GM18907 (cell line): ENCODE measurements at regions not wholly inside any gene's neighbourhood (a gene's known extent, or its start where the extent isn't known, plus 50 kb on each side); places are given as distances from the start of the nearest gene placed in this dataset.
A peak's percentile ranks its signal among the peaks of the same experiment; 100 is the strongest.

Source experiments
- ATAC-seq: cut with Tn5 transposase; IDR thresholded peaks from one replicate; pipeline ENCODE4 v1.9.1; 2021; ENCODE audit warnings: mild to moderate bottlenecking, moderate library complexity; ENCODE audit not compliant: unreplicated experiment

DNA sequence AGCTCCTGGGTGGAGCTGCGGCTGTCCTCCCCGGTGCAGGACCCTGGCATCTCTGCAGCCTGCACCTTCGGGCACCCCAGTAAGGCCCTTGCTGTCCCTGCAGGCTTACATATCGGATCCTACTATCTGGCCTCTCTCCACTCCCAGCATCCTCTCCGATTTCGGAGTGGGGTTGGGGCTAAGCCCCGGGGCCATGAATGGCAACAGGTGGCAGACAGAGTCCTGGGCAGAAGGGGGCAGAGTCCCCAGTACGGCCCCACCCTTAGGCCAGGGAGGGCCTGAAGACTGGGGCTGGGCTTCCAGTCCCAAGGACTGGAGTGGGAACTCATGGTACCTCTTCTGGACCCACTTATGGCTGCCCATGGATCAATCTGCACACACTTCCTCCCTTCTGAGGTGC lies 180.4 kb upstream of the MC4R start:
- ATAC-seq = no peak

DNA sequence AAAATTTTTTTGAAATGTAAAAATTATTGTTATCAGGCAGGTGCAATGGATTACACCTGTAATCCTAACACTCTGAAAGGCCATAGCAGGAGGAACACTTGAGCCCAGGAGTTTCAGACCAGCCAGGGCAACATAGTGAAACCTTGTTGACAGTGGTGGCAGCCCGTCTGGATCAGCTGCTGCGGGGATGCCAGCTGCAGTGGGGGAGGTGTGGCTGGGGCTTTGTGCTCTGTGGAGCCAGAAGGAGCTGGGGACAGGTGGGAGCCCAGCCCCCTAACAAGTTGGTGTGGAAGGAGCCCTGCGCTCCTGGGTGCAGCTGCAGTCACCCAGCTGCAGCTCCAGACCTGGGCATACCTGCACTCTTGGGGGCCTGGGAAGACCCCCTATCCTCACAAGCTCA lies 182.4 kb upstream of the MC4R start:
- peak; percentile 48 for ATAC-seq

DNA sequence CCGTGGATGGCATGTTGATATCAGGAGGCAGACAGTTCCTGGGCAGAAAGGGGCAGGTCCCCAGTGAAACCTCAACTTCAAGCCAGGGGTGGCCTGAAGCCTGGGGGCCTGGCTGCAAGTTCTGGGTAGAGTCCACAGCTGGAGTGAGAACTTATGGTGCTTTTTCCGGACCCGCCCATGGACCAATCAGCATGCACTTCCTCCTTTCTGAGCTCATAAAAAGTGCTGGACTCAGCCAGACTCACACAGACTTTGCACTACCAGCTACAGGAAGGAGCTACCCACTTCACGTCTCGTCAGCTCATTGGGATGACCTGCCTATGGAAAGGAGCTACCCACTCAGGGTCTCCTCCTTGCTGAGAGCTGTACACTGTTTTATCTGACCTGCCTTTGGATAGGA lies 183.1 kb upstream of the MC4R start:
- peak; percentile 28 for ATAC-seq

GRCh38 chr18:60556326-60556725 lies 183.8 kb upstream of the MC4R start:
- no peak for ATAC-seq

DNA sequence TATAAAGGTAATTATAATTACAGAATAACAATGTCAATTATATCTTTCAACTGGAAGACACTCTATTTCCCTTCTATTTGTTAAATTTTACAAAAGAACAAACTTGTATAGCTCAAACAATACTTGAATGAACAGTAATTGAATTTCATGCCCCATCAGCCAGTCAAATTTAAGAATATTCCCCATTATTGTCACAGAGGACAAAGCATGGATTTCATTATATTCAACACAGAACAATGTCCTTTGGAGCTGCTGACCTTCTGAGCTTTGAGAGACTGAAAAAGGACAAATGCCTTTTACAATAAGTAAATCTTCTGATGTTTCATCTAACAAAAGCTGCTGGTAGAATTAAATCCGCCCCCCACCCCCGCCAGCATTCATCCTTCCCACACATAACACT lies 187.5 kb upstream of the MC4R start:
- no peak for ATAC-seq

- no peak for ATAC-seq
Measured at GRCh38 chr18:60563082-60563481, 190.5 kb upstream of the MC4R start.

DNA sequence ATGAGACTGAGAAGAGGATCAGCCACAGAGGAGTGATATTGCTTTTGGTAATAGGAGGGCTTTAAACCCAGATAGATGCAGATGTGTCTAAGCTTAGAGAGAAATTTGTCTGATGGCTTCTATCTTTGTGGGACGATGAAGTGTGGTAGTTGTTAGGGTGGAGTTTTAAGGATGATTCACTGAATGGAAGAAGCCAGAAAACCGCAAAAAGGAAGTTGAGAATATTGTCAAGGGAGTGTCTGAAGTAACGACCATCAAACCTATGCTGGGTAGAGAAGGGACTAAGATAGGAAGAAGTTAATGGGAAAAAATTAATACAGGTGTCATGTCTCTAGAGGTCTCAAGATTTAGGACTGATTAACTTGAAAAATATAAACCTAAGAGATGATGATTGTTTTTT lies 195.6 kb upstream of the MC4R start:
- no peak for ATAC-seq

- no peak for ATAC-seq
Measured at GRCh38 chr18:60570172-60570571, 197.6 kb upstream of the MC4R start.

GRCh38 chr18:60577457-60577856 lies 204.9 kb upstream of the MC4R start:
- ATAC-seq = no peak

DNA sequence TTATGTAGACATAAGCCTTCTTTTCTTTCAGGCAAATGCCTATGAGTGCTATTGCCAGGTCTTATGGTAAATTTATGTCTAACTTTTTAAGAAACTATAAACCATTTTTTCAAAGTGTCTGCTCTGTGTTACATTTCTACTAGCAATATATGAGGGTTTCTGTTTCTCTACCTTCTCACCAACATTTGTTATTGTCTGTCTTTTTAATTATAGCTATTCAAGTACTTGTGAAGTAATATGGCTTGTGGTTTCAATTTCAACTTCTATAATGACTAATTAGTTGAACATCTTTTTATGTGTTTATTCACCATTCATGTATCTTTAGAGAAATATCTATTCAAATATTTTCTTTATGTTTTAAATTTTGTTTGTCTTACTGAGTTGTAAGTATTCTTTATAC lies 213.1 kb upstream of the MC4R start:
- ATAC-seq = peak; percentile 61

DNA sequence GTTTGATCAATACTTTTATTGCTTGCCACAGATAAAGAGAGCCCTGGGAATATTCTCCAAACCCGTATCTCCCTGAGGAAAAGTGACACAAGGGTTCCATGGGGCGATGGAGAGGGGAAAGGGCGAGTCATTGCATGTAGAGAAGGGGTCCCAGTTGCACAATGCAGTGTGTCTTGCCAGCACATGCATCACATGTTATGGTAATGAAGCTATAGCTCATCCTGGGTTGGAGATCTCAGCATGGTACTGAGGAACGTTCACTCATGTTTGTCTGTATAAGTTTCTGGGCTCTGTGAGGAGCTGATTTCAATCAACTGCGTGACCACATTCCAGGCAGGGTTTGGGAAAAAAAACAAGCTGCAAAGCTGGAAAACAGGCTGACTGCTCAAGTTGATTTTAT lies 220.7 kb upstream of the MC4R start:
- no peak for ATAC-seq

- peak; percentile 38 for ATAC-seq
Measured at GRCh38 chr18:60596928-60597327, 224.4 kb upstream of the MC4R start.

DNA sequence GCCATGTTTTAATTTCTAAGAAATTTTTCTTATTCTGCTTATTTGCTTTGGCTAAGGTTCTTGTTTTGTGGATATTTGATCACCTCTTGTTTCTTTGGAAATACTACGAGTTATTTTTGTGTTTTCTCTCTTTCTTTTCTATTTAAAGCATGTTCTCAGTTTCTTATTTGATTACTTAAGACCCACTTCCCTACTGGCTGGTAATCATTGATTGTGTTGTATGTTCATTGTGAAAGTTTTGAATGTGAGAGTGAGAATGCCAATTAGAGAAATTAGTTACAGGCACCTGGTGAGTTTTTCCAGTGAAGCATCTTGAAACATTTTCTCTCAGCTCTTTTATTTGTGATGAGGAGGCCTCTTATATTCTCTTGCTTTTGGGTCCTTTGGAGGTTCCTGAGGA lies 226.7 kb upstream of the MC4R start:
- peak; percentile 98 for ATAC-seq

DNA sequence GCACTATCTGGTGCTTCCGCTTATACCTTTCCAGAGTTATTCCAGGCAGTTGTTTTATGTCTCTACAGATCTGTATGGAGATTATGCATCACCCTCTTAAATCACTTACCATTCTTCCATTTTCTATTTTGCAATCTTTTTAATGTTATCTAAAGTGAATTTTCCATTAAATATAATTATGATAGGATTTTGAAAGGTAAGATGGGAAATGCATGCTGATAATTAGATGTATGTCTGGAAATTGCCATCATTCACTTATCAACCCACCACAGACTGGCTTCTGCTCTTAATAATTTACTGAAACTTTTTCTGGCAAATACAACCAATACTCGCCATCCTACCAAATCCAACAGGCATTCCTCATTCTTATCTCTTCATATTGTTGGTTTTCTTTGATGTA lies 227.4 kb upstream of the MC4R start:
- no peak for ATAC-seq

- ATAC-seq = no peak
Measured at GRCh38 chr18:60601249-60601648, 228.7 kb upstream of the MC4R start.

- no peak for ATAC-seq
Measured at GRCh38 chr18:60623331-60623730, 250.8 kb upstream of the MC4R start.

GRCh38 chr18:60624207-60624606 lies 251.6 kb upstream of the MC4R start:
- ATAC-seq = no peak

GRCh38 chr18:60639836-60640235 lies 267.3 kb upstream of the MC4R start:
- no peak for ATAC-seq

GRCh38 chr18:60643009-60643408 lies 270.4 kb upstream of the MC4R start:
- no peak for ATAC-seq

DNA sequence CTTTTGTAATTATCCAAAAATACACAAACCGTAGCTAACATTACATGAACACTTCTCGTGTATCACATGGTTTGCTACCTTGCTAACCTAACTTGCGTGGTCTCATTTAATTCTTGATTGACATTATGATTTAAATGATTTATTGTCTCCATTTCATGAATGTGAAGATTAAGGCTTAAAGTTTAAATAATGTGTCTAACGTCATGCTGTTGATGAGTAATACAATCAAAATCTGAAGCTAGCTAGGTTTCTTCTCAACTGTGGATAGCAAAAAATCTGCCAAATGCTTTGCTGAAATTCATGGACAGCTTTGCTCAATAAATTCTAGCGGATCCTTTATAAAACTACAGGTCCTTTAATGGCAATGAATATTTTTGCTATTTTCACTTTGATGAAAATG lies 274.1 kb upstream of the MC4R start:
- no peak for ATAC-seq

DNA sequence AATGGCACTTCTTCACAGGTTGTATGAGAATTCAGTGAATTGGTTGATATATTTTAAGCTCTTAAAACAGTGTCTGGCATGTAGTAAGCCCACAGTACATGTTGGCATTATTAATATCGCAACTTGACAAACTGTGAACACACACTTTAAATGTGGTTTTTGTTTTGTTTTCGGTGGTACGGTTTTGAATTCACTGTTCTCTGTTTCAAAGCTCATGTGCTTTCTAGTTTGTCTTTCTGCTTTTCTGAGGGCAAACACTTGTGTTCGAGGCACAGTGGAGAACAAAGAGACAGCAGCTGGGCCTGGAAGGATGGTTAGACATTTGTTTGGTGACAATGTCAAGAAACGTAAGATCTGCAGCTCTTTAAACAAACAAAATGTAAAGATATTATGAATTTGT lies 276.5 kb upstream of the MC4R start:
- ATAC-seq = peak; percentile 100

DNA sequence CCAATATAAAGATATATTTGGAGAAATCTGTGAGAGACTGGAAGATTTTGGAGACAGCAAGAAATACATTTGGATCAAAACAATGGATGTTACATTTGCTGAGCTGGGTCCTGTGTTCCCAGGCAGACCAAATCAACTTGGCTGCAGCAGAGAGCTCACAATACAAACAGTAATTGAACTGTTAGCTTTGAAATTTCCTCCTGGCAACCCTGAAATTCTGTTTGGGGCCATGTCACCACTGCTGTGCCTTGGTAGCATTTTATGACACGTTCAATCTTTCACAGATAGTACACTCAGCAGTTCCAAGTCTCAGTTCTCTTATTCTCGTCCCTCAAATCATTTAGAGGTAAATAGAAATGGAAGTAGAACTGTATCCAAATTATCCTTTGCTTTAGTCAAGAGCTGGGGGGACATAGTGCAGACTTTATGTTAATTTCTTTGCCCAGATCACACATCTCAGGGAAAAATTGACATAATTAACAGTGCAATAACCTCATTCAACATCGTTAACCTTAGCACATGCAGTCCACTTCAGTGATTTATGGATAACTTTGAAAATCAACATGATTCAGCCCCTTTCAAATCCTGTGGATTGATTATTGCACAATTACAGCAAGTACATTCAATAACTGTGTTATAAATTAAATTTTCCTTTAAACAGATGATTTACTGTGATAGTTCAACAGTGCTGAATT lies 277.4 kb upstream of the MC4R start:
- ATAC-seq = no peak

DNA sequence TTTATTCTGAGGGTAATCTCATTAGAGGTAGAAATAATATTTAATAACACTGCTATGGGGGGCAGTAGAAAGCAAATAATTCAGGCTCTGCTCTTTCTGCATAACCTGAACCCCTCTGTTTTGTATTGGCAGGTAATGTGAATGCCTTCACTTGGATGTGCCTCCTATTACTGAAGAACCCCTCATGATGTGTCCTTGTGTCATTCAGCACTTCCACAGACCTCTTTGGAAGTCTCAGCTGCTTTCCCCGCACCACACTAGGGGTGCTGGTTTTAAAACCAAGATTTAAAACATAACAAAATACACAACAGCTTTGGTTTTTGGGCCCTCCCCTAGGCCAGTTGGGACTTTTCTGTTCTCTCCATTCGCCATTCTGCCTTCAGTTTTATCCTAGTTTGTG lies 281.7 kb upstream of the MC4R start:
- ATAC-seq = no peak
